OCI-LY7 (cell line): ENCODE measurements at regions not wholly inside any gene's neighbourhood (a gene's known extent, or its start where the extent isn't known, plus 50 kb on each side); places are given as distances from the start of the nearest gene placed in this dataset.

Experiments
- CTCF ChIP-seq: fragments of 200-600 bp; sonication (generic); conservative IDR thresholded peaks from 2 replicates; pipeline ENCODE4 v1.5.1; 2014; ENCODE audit warnings: mild to moderate bottlenecking, antibody characterized with exemption, low read length, moderate library complexity, mixed read lengths
- EZH2phosphoT487 ChIP-seq: fragments of 200-600 bp; sonication (generic); IDR thresholded peaks from 2 replicates; pipeline ENCODE4 v1.6.1; 2018; ENCODE audit warnings: low read depth, borderline replicate concordance, mild to moderate bottlenecking, mixed run types, antibody characterized with exemption, low read length, moderate library complexity, mixed read lengths

- no peak for TF ChIP-seq CTCF
- TF ChIP-seq EZH2phosphoT487: no peak
These were observed 198.3 kb downstream of the BCAS1 start for GRCh38 chr20:53872081-53872541.
